ENCODE measurements at regions not wholly inside any gene's neighbourhood (a gene's known extent, or its start where the extent isn't known, plus 50 kb on each side); places are given as distances from the start of the nearest gene placed in this dataset.
"Not testable (repeated sequence)": the region's sequence is repeated elsewhere in the genome, so short reads cannot be mapped to it uniquely, and the experiment has no call there.

DNA sequence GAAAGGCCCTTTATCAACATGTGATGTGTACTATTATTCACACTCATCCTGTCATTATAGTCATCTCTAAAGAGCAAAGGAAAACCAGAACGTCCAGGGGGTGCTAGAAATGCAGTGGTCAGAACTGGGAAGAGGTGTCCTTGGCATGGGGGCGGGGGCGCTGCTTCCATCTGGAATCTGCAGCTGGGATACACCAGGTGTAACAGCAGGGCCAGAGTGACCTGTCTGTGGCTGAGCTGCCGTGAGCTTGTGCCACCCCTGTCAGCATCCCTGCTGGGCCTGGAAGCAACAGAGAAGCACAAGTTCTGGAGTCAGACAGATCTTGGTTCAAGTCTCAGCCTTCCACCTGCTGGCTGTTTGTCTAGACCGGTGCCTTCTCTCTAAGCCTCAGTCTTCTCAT lies 263.3 kb upstream of the MVB12B start:
- no peak overlapping the region for H3K4me3 ChIP-seq
- H3K27ac ChIP-seq = no peak overlapping the region
- no peaks in the 10 kb centered on the region for H3K36me3 ChIP-seq
- no peaks in the 10 kb centered on the region; the same call in 1 of the 2 replicates for H3K9me3 ChIP-seq (replicated peaks)
- DNase-seq = no peak
- peaks cover 6% of the 10 kb centered on the region; the same call in 1 of the 2 replicates for H3K27me3 ChIP-seq
- no peaks in the 10 kb centered on the region for H3K4me1 ChIP-seq

GRCh38 chr9:126066131-126066530 lies 260.5 kb upstream of the MVB12B start:
- no peak for DNase-seq
- H3K27me3 ChIP-seq = peaks cover 10% of the 10 kb centered on the region; the same call in 1 of the 2 replicates
- H3K36me3 ChIP-seq = no peaks in the 10 kb centered on the region
- no peaks in the 10 kb centered on the region for H3K4me1 ChIP-seq
- H3K9me3 ChIP-seq (replicated peaks) = no peaks in the 10 kb centered on the region; the same call in 1 of the 2 replicates
- no peak overlapping the region for H3K27ac ChIP-seq
- no peak overlapping the region for H3K4me3 ChIP-seq

- no peak for DNase-seq
- Histone ChIP-seq H3K4me3 (no peak overlapping the region), H3K4me1 (no peaks in the 10 kb centered on the region), H3K36me3 (no peaks in the 10 kb centered on the region), H3K27ac (no peak overlapping the region), H3K27me3 (peaks cover 10% of the 10 kb centered on the region; the same call in 1 of the 2 replicates), H3K9me3 (replicated peaks) (no peaks in the 10 kb centered on the region; the same call in 1 of the 2 replicates)
These were observed 259.4 kb upstream of the MVB12B start for GRCh38 chr9:126067031-126067734.

- peaks cover 10% of the 10 kb centered on the region; the same call in 1 of the 2 replicates for H3K27me3 ChIP-seq
These were observed 257.9 kb upstream of the MVB12B start for GRCh38 chr9:126068534-126069230.

GRCh38 chr9:126069400-126069955 lies 257.2 kb upstream of the MVB12B start:
- Histone ChIP-seq H3K27ac (no peak overlapping the region), H3K4me3 (no peak overlapping the region), H3K36me3 (no peaks in the 10 kb centered on the region), H3K27me3 (peaks cover 14% of the 10 kb centered on the region), H3K9me3 (replicated peaks) (no peaks in the 10 kb centered on the region), H3K4me1 (no peaks in the 10 kb centered on the region)
- DNase-seq = no peak

More at GRCh38 chr9:126068534-126069230, 257.9 kb upstream of the MVB12B start:
- no peak overlapping the region for H3K4me3 ChIP-seq
- no peaks in the 10 kb centered on the region for H3K36me3 ChIP-seq
- H3K27ac ChIP-seq = no peak overlapping the region
- no peaks in the 10 kb centered on the region for H3K4me1 ChIP-seq
- H3K9me3 ChIP-seq (replicated peaks) = no peaks in the 10 kb centered on the region
- DNase-seq = no peak

GRCh38 chr9:126070058-126070655 lies 256.5 kb upstream of the MVB12B start:
- DNase-seq = no peak
- no peaks in the 10 kb centered on the region for H3K36me3 ChIP-seq
- H3K4me3 ChIP-seq = no peak overlapping the region
- H3K4me1 ChIP-seq = no peaks in the 10 kb centered on the region
- H3K27ac ChIP-seq = no peak overlapping the region
- H3K9me3 ChIP-seq (replicated peaks) = no peaks in the 10 kb centered on the region
- peaks cover 14% of the 10 kb centered on the region for H3K27me3 ChIP-seq

DNA sequence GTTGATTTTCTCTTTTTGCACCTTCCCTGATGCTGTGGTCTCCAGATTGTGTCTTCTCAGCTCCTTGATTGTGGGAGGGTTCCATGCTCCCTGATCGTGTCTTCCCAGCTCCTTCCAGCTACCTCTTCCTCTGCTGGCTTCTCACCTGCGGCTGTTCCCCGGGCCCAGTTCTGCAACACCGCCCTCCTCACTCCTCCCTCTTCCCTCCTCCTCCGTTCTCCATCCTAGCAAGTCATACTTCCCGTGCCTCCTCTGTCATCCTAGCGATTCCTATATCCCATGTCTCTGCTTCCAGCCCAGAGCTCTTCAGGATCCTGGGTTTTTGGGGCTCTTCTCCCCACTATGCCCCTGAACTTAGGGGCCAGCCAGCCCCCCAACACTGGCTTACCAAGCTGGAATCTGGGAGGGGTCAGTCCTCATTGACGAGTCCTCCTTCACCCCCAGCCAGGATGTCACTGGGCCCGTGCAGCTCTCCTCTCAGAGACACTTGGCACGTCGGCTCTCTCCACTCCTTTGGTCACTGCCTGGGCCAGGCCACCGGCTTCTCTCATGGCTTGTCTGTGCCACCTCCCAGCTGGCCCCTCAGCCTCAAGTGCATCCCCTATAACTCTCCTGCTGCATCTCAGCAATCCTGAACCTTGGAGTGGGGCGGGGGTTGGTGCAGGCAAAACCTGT lies 255.4 kb upstream of the MVB12B start:
- Histone ChIP-seq H3K36me3 (no peaks in the 10 kb centered on the region), H3K9me3 (replicated peaks) (no peaks in the 10 kb centered on the region), H3K4me3 (no peak overlapping the region), H3K27me3 (peaks cover 13% of the 10 kb centered on the region), H3K27ac (no peak overlapping the region), H3K4me1 (no peaks in the 10 kb centered on the region)
- no peak for DNase-seq

DNA sequence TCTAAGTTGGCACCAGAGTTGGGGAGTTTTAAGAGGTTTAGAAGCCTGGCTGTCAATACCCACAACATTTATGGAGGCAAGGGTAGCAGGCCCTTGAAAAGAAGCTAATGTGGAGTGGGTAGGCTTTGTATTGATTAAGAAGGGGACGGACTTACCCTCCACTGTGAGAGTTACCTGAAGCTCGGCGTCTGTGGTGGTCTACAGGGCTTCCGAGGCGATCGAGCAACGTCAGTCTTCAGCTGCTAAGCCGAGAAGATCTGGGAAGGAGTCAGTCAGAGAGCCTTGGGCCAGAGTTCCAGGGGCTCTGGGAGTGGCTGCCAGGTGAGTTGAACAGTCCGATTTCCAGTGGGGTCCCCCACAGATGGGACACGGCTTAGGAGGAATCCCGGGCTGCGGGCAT lies 249.0 kb upstream of the MVB12B start:
- DNase-seq; H3K27ac ChIP-seq; H3K4me3 ChIP-seq; H3K36me3 ChIP-seq; H3K4me1 ChIP-seq; H3K27me3 ChIP-seq; H3K9me3 ChIP-seq (replicated peaks): not testable (repeated sequence)

DNA sequence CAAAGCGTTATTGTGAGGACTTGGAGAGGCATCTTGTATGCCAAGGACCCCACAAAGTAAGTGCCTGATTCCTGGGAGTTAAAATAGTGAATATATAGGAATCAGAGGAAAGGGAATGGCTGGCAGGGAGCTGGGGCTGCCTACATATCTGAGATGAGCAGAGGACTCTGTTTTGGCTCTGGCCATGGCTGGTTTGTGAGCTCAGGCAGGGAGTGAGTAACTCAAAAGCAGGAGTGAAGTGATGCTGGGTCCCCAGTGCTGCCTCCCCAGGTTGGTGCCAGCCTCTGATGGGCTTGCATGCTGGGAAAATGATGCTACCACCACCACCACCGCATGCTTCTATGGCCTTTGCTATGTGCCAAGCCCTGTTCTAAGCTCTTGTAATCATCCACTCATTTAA lies 246.0 kb upstream of the MVB12B start:
- Histone ChIP-seq H3K27me3 (no peaks in the 10 kb centered on the region), H3K9me3 (replicated peaks) (no peaks in the 10 kb centered on the region), H3K36me3 (no peaks in the 10 kb centered on the region), H3K4me3 (no peak overlapping the region), H3K27ac (no peak overlapping the region), H3K4me1 (no peaks in the 10 kb centered on the region)
- DNase-seq = no peak

DNA sequence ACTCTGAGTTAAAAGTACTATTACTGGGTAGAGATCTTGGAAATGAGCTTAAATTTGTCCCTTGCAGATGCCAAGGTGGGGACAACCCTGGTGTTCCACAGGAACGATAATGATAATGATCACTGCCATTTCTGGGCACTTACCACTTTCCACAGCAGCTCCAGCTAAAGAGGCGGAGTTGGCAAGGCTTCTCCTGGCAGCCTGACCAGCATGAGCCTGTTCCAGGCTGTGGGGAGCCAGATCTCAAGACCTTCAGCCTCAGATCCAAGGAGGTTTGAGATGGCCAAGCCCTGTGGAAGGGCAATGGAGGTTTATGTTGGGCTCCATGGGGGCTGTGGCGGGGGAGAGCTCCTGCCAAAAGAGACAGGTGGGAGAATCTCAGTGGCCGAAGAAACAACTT lies 244.9 kb upstream of the MVB12B start:
- H3K4me3 ChIP-seq = no peak overlapping the region
- DNase-seq = no peak
- no peaks in the 10 kb centered on the region for H3K36me3 ChIP-seq
- H3K9me3 ChIP-seq (replicated peaks) = no peaks in the 10 kb centered on the region
- no peak overlapping the region for H3K27ac ChIP-seq
- H3K4me1 ChIP-seq = no peaks in the 10 kb centered on the region
- H3K27me3 ChIP-seq = no peaks in the 10 kb centered on the region

- Histone ChIP-seq H3K27ac (no peak overlapping the region), H3K4me1 (no peaks in the 10 kb centered on the region), H3K36me3 (no peaks in the 10 kb centered on the region), H3K27me3 (no peaks in the 10 kb centered on the region), H3K9me3 (replicated peaks) (no peaks in the 10 kb centered on the region), H3K4me3 (no peak overlapping the region)
- DNase-seq = no peak
These were observed 242.6 kb upstream of the MVB12B start for GRCh38 chr9:126084008-126084407.

DNA sequence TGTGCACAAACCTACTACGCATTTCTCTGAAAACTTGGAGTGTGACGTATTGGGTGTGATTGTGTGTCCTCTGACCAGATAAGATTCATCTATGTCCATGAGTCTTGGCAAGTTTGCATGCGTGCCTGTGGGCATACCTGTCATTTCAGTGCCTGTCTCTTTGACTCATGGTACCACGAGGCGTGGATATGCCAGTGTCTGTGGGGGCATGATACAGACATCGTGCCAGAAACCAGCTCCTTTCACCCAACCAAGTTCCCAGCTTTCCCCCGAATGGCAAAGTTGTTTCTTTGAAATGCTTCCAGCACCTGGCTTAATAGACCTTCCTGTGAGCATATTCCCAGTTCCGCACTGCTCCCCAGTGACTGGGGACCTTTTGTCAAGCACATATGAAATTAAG lies 241.9 kb upstream of the MVB12B start:
- DNase-seq = no peak
- no peaks in the 10 kb centered on the region for H3K27me3 ChIP-seq

DNA sequence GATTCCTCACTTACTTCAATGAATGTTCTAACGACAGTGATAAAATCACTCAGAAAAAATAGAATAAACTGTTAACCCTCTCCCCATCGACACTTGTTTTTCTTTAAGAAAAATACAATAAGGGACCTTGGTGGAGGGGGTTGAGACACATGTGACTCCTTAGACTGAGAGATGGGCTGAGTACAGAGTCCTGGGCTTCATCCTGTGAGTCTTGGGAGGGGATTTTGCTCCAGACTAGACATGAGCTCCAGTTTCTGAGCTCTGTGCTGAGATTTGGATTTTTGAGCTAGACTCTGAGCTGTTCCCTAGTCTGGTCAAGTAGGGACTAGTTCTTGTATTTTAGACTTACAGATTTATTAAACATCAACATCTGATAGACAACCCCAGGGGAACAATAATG lies 241.5 kb upstream of the MVB12B start:
- DNase-seq = no peak
- 0 out of 2 replicates have a peak, but pooled peaks cover 2% of the 10 kb centered on the region for H3K27me3 ChIP-seq

More for the DNA sequence above, 241.9 kb upstream of the MVB12B start:
- H3K27ac ChIP-seq = no peak overlapping the region
- H3K36me3 ChIP-seq = no peaks in the 10 kb centered on the region
- no peaks in the 10 kb centered on the region for H3K9me3 ChIP-seq (replicated peaks)
- no peak overlapping the region for H3K4me3 ChIP-seq
- no peaks in the 10 kb centered on the region for H3K4me1 ChIP-seq

GRCh38 chr9:126088336-126088735 lies 238.3 kb upstream of the MVB12B start:
- H3K4me1 ChIP-seq = no peaks in the 10 kb centered on the region
- no peaks in the 10 kb centered on the region for H3K36me3 ChIP-seq
- 0 out of 2 replicates have a peak, but pooled peaks cover 2% of the 10 kb centered on the region for H3K27me3 ChIP-seq
- no peak overlapping the region for H3K27ac ChIP-seq
- H3K9me3 ChIP-seq (replicated peaks) = no peaks in the 10 kb centered on the region
- no peak for DNase-seq
- H3K4me3 ChIP-seq = no peak overlapping the region

More for the DNA sequence above, 241.5 kb upstream of the MVB12B start:
- Histone ChIP-seq H3K9me3 (replicated peaks) (no peaks in the 10 kb centered on the region), H3K27ac (no peak overlapping the region), H3K36me3 (no peaks in the 10 kb centered on the region), H3K4me1 (no peaks in the 10 kb centered on the region), H3K4me3 (no peak overlapping the region)

Measured in SJCRH30 (cell line).